HFFc6 (cell line): ENCODE measurements at regions not wholly inside any gene's neighbourhood (a gene's known extent, or its start where the extent isn't known, plus 50 kb on each side); places are given as distances from the start of the nearest gene placed in this dataset.

Source experiments
- DNase-seq: peaks from one replicate; pipeline ENCODE4 v3.0.0-alpha.2; 2018
- H3K27ac Mint-ChIP-seq: 2 replicates; pipeline ENCODE4 v1.8.0; 2020; ENCODE audit warnings: mild to moderate bottlenecking, mixed read lengths
- H3K27me3 Mint-ChIP-seq: 2 replicates; pipeline ENCODE4 v1.8.0; 2021; ENCODE audit warnings: mild to moderate bottlenecking, moderate library complexity, mixed read lengths; ENCODE audit not compliant: insufficient read depth
- H3K36me3 Mint-ChIP-seq: 2 replicates; pipeline ENCODE4 v1.8.0; 2021; ENCODE audit warnings: low read depth, mixed read lengths
- H3K4me1 Mint-ChIP-seq: 2 replicates; pipeline ENCODE4 v1.8.0; 2020; ENCODE audit warnings: low read depth, mixed read lengths
- H3K4me3 Mint-ChIP-seq: 2 replicates; pipeline ENCODE4 v1.8.0; 2020; ENCODE audit warnings: mild to moderate bottlenecking, moderate library complexity, mixed read lengths
- H3K9me3 Mint-ChIP-seq: 2 replicates; pipeline ENCODE4 v1.8.0; 2020; ENCODE audit warnings: mild to moderate bottlenecking, mixed read lengths
- CTCF ChIP-seq: fragments of 200-600 bp; sonication (generic); IDR thresholded peaks from 2 replicates; pipeline ENCODE4 v1.5.0; 2021; ENCODE audit warnings: antibody characterized with exemption, mild to moderate bottlenecking

- H3K4me1 Mint-ChIP-seq, result no peaks in the 10 kb centered on the region
- no peak for TF ChIP-seq CTCF
- H3K36me3 Mint-ChIP-seq, result no peaks in the 10 kb centered on the region
- H3K4me3 Mint-ChIP-seq, result no peak overlapping the region
- H3K27me3 Mint-ChIP-seq, result no peaks in the 10 kb centered on the region
- H3K9me3 Mint-ChIP-seq, result peaks cover 16% of the 10 kb centered on the region
- no peak overlapping the region for H3K27ac Mint-ChIP-seq
- no peak for DNase-seq
These were observed 1978.5 kb upstream of the LRRTM1 start for GRCh38 chr2:82283075-82283474.

GRCh38 chr2:82282111-82282882 lies 1977.7 kb upstream of the LRRTM1 start:
- peaks cover 23% of the 10 kb centered on the region for H3K9me3 Mint-ChIP-seq
- no peaks in the 10 kb centered on the region for H3K36me3 Mint-ChIP-seq
- H3K4me3 Mint-ChIP-seq, result no peak overlapping the region
- no peaks in the 10 kb centered on the region for H3K4me1 Mint-ChIP-seq
- H3K27me3 Mint-ChIP-seq, result no peaks in the 10 kb centered on the region
- DNase-seq, result no peak
- no peak overlapping the region for H3K27ac Mint-ChIP-seq
- no peak for TF ChIP-seq CTCF

- Mint-ChIP-seq H3K27ac (no peak overlapping the region), H3K9me3 (peaks cover 28% of the 10 kb centered on the region), H3K36me3 (no peaks in the 10 kb centered on the region), H3K4me1 (no peaks in the 10 kb centered on the region), H3K4me3 (no peak overlapping the region), H3K27me3 (no peaks in the 10 kb centered on the region)
- DNase-seq, result no peak
- no peak for TF ChIP-seq CTCF
These were observed 1974.8 kb upstream of the LRRTM1 start for GRCh38 chr2:82279367-82279766.

- no peak for TF ChIP-seq CTCF
- Mint-ChIP-seq H3K4me3 (no peak overlapping the region), H3K9me3 (peaks cover 31% of the 10 kb centered on the region), H3K27me3 (no peaks in the 10 kb centered on the region), H3K27ac (no peak overlapping the region), H3K4me1 (no peaks in the 10 kb centered on the region), H3K36me3 (no peaks in the 10 kb centered on the region)
- no peak for DNase-seq
These were observed 1973.9 kb upstream of the LRRTM1 start for GRCh38 chr2:82278416-82278815.

GRCh38 chr2:82275599-82275998 lies 1971.0 kb upstream of the LRRTM1 start:
- no peaks in the 10 kb centered on the region for H3K27me3 Mint-ChIP-seq
- H3K4me3 Mint-ChIP-seq, result no peak overlapping the region
- H3K4me1 Mint-ChIP-seq, result no peaks in the 10 kb centered on the region
- H3K36me3 Mint-ChIP-seq, result no peaks in the 10 kb centered on the region
- no peak overlapping the region for H3K27ac Mint-ChIP-seq
- TF ChIP-seq CTCF, result no peak
- H3K9me3 Mint-ChIP-seq, result peaks cover 31% of the 10 kb centered on the region
- DNase-seq, result no peak
